CD8-positive, alpha-beta memory T cell (primary cell): ENCODE measurements at regions not wholly inside any gene's neighbourhood (a gene's known extent, or its start where the extent isn't known, plus 50 kb on each side); places are given as distances from the start of the nearest gene placed in this dataset.
A peak's percentile ranks its signal among the peaks of the same experiment; 100 is the strongest.

ENCODE experiments used
- CTCF ChIA-PET: fragments of 350-600 bp; sonication (Branson Sonifier 250); formaldehyde crosslinking; loops from one replicate; lab custom pipeline; 2021; ENCODE audit warnings: antibody characterized with exemption; lab: Charles Lee
- POLR2A ChIA-PET: fragments of 350-600 bp; sonication (Branson Sonifier 250); formaldehyde crosslinking; loops from one replicate; lab custom pipeline; 2021; ENCODE audit warnings: antibody characterized with exemption; lab: Charles Lee
- DNase-seq, 5 donors: peaks; one replicate each; pipeline versions ENCODE4 v3.0.0 to v3.0.0-alpha.2; 2020 to 2022; ENCODE audit warnings: mixed read lengths in 1 of 5
- H3K27ac ChIP-seq: one replicate; pipeline ENCODE4 v1.7.0; 2013; ENCODE audit warnings: low read depth, mild to moderate bottlenecking, low read length, moderate library complexity
- H3K27me3 ChIP-seq: 2 replicates; pipeline ENCODE4 v1.7.0; 2013; ENCODE audit warnings: low read length, mild to moderate bottlenecking; ENCODE audit not compliant: insufficient read depth, poor library complexity, severe bottlenecking
- H3K36me3 ChIP-seq: 2 replicates; pipeline ENCODE4 v1.7.0; 2013; ENCODE audit warnings: mild to moderate bottlenecking, low read length, moderate library complexity; ENCODE audit not compliant: insufficient read depth
- H3K4me1 ChIP-seq: 2 replicates; pipeline ENCODE4 v1.7.0; 2013; ENCODE audit warnings: mild to moderate bottlenecking, low read length, moderate library complexity; ENCODE audit not compliant: insufficient read depth
- H3K4me3 ChIP-seq: 2 replicates; pipeline ENCODE4 v1.7.0; 2013; ENCODE audit warnings: mild to moderate bottlenecking, low read length
- H3K9me3 ChIP-seq: 2 replicates; pipeline ENCODE4 v1.7.0; 2013; ENCODE audit warnings: mild to moderate bottlenecking, low read length
- H3K27ac Mint-ChIP-seq, 8 donors: one replicate each; pipeline ENCODE4 v1.8.0; 2020 to 2021; ENCODE audit warnings: mixed read lengths in 8 of 8, mild to moderate bottlenecking in 6 of 8, inconsistent platforms in 3 of 8, moderate library complexity in 3 of 8
- H3K27me3 Mint-ChIP-seq, 2 donors: one replicate each; pipeline ENCODE4 v1.8.0; 2020 to 2021; ENCODE audit warnings: mixed read lengths in 2 of 2, mild to moderate bottlenecking in 1 of 2, moderate library complexity in 1 of 2
- H3K36me3 Mint-ChIP-seq, 3 donors: one replicate each; pipeline ENCODE4 v1.8.0; 2020 to 2021; ENCODE audit warnings: mixed read lengths in 3 of 3, inconsistent platforms in 1 of 3, mild to moderate bottlenecking in 1 of 3
- H3K4me1 Mint-ChIP-seq, 3 donors: one replicate each; pipeline ENCODE4 v1.8.0; 2020 to 2021; ENCODE audit warnings: mixed read lengths in 3 of 3, inconsistent platforms in 1 of 3, mild to moderate bottlenecking in 1 of 3
- H3K4me3 Mint-ChIP-seq, 7 donors: one replicate each; pipeline ENCODE4 v1.8.0; 2020 to 2021; ENCODE audit warnings: mixed read lengths in 7 of 7, mild to moderate bottlenecking in 6 of 7, moderate library complexity in 4 of 7, inconsistent platforms in 2 of 7
- H3K9me3 Mint-ChIP-seq, 5 donors: one replicate each; pipeline ENCODE4 v1.8.0; 2020 to 2022; ENCODE audit warnings: mixed read lengths in 5 of 5, mild to moderate bottlenecking in 3 of 5, moderate library complexity in 2 of 5, inconsistent platforms in 1 of 5

DNA sequence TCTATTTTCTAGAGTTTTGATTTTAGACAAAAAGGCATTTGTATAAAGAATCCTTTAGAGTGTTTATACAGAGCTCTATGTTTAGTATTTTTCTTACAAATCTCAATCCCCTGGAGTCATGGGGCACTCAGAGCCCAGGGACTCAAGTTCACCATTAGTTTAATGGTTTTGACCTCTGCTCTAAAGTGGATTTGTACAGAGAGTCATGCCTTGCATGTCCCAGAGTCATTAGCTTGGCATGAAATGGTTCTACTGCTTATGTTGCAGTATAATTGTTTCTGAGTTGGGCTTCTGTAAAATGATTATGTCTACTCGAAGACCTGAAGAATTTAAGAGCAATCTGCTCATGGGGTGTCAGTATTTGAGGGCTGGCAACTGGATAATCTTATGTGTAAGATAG lies 406.2 kb downstream of the DLEU7 start:
- Histone ChIP-seq H3K27me3 (no peaks in the 10 kb centered on the region), H3K4me1 (no peaks in the 10 kb centered on the region), H3K4me3 (no peak overlapping the region), H3K27ac (no peak overlapping the region), H3K36me3 (no peaks in the 10 kb centered on the region), H3K9me3 (no peaks in the 10 kb centered on the region)
- no peak for DNase-seq
- Mint-ChIP-seq H3K4me1 (no peaks in the 10 kb centered on the region), H3K9me3 (no peaks in the 10 kb centered on the region), H3K27me3 (no peaks in the 10 kb centered on the region), H3K27ac (no peak overlapping the region), H3K36me3 (peaks cover 0 to 14% (median 0%) of the 10 kb centered on the region in 3 donors), H3K4me3 (no peak overlapping the region)
- CTCF ChIA-PET, result no interaction called here
- POLR2A ChIA-PET, result no interaction called here

DNA sequence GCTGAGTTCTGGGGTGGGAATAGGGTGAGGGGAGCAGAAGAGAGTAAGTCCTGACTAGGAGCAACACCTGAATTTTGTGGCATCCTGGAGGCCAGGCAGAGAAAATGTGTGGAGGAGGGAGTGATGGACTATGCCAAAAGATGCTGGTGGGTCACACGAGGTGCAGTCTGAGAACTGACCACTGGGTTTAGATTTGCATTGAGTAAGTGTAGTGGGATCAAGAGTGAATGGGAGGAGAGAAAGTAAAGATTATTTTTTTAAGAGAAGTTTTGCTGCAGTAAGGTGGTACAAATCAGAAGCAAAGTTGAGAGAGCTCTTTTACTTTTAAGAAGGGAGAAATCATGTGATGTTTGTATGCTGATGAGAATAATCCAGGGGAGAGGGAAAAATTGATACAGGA lies 405.1 kb downstream of the DLEU7 start:
- Mint-ChIP-seq H3K27me3 (no peaks in the 10 kb centered on the region), H3K4me1 (peaks cover 4 to 9% (median 6%) of the 10 kb centered on the region in 3 donors), H3K27ac (no peak overlapping the region), H3K9me3 (no peaks in the 10 kb centered on the region), H3K36me3 (peaks cover 0 to 13% (median 0%) of the 10 kb centered on the region in 3 donors), H3K4me3 (no peak overlapping the region)
- H3K4me3 ChIP-seq, result no peak overlapping the region
- no peak for DNase-seq
- CTCF ChIA-PET, result no interaction called here
- H3K36me3 ChIP-seq, result no peaks in the 10 kb centered on the region
- H3K27me3 ChIP-seq, result no peaks in the 10 kb centered on the region
- H3K4me1 ChIP-seq, result no peaks in the 10 kb centered on the region
- H3K27ac ChIP-seq, result no peak overlapping the region
- H3K9me3 ChIP-seq, result no peaks in the 10 kb centered on the region
- POLR2A ChIA-PET, result no interaction called here

DNA sequence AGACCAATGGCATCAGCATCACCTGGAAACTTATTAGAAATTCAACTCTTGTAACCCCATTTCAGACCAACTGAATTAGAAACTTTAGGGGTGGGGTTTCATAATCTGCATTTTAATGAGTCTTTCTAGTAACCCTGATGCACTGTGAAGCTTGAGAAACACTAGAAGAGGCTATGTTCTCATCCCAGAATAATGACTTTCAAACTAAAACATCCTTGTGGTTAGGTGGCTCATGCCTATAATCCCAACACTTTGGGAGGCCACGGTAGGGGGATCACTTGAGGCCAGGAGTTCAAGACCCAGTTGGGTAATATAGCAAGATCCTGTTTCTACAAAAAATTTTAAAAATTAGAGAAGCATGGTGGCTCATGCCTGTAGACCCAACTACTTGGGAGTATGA lies 402.4 kb downstream of the DLEU7 start:
- H3K4me1 ChIP-seq, result no peaks in the 10 kb centered on the region
- Mint-ChIP-seq H3K27me3 (no peaks in the 10 kb centered on the region), H3K9me3 (no peaks in the 10 kb centered on the region), H3K36me3 (peaks cover 0 to 3% (median 0%) of the 10 kb centered on the region in 3 donors), H3K4me1 (peaks cover 4 to 12% (median 6%) of the 10 kb centered on the region in 3 donors), H3K4me3 (no peak overlapping the region), H3K27ac (no peak overlapping the region)
- ChIA-PET POLR2A (interaction anchor here (0.5 kb wide), 1 partner anchor 19 kb away, joined by 3 read pairs; no protein-coding TSS in a partner anchor), CTCF (no interaction called here)
- no peaks in the 10 kb centered on the region for H3K9me3 ChIP-seq
- H3K36me3 ChIP-seq, result no peaks in the 10 kb centered on the region
- no peak overlapping the region for H3K4me3 ChIP-seq
- DNase-seq, result no peak
- H3K27me3 ChIP-seq, result no peaks in the 10 kb centered on the region
- H3K27ac ChIP-seq, result no peak overlapping the region

DNA sequence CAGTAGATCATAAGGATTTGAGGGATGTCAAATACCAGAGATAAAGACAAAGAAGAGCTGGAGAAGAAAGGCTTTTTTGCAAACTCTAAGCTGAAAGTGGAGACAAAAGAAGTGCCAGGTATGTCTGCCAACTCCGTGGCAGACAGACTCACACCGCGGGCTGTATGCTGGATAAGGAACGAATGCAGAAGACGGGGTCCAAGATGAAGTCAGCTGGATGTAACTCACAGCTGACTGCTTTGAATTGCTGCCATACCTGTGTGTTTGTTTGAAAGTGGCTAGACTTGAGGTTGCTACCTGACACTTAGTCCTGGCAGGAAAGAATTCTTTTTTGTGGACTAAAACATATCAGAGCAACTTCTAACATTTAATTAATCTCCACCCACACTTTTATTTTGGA lies 398.8 kb downstream of the DLEU7 start:
- no peak overlapping the region for H3K4me3 ChIP-seq
- no peak overlapping the region for H3K27ac ChIP-seq
- H3K36me3 ChIP-seq, result no peaks in the 10 kb centered on the region
- H3K27me3 Mint-ChIP-seq, result peaks cover 0 to 4% of the 10 kb centered on the region in 2 donors
- POLR2A ChIA-PET, result no interaction called here
- no peak overlapping the region for H3K4me3 Mint-ChIP-seq
- peaks cover 4 to 12% (median 6%) of the 10 kb centered on the region in 3 donors for H3K4me1 Mint-ChIP-seq
- no peaks in the 10 kb centered on the region for H3K4me1 ChIP-seq
- H3K27me3 ChIP-seq, result no peaks in the 10 kb centered on the region
- no peaks in the 10 kb centered on the region for H3K9me3 ChIP-seq
- no peaks in the 10 kb centered on the region for H3K9me3 Mint-ChIP-seq
- no peak for DNase-seq
- CTCF ChIA-PET, result interaction anchor here (0.8 kb wide), 1 partner anchor 9 kb away, joined by 3 read pairs; no protein-coding TSS in a partner anchor
- H3K27ac Mint-ChIP-seq, result peak overlapping the region in 1 of 8 donors; percentile 79
- peaks cover 0 to 3% (median 0%) of the 10 kb centered on the region in 3 donors for H3K36me3 Mint-ChIP-seq

DNA sequence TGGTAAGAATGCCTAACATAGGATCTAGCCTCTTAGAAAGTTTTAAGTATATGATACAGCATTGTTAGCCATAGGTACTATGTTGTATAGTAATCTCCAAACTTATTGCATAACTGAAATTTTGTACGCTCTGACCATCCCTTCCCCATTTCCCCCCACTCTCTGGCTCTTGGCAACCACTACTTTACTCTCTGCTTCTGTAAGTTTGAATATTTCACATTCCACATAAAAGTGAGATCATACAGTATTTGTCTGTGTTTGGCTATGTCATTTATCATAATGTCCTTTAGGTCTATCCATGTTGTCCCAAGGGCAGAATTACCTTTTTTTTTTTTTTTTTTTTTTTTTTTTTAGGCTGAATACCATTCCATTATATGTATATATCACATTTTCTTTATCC lies 396.9 kb downstream of the DLEU7 start:
- no peaks in the 10 kb centered on the region for H3K27me3 ChIP-seq
- CTCF ChIA-PET, result no interaction called here
- no peak overlapping the region for H3K4me3 ChIP-seq
- H3K36me3 ChIP-seq, result no peaks in the 10 kb centered on the region
- H3K9me3 ChIP-seq, result no peaks in the 10 kb centered on the region
- Mint-ChIP-seq H3K36me3 (peaks cover 0 to 3% (median 0%) of the 10 kb centered on the region in 3 donors), H3K4me3 (no peak overlapping the region), H3K27me3 (peaks cover 0 to 4% of the 10 kb centered on the region in 2 donors), H3K4me1 (peaks cover 9 to 23% (median 15%) of the 10 kb centered on the region in 3 donors), H3K9me3 (no peaks in the 10 kb centered on the region), H3K27ac (no peak overlapping the region)
- H3K27ac ChIP-seq, result no peak overlapping the region
- DNase-seq, result no peak
- no peaks in the 10 kb centered on the region for H3K4me1 ChIP-seq
- POLR2A ChIA-PET, result no interaction called here

DNA sequence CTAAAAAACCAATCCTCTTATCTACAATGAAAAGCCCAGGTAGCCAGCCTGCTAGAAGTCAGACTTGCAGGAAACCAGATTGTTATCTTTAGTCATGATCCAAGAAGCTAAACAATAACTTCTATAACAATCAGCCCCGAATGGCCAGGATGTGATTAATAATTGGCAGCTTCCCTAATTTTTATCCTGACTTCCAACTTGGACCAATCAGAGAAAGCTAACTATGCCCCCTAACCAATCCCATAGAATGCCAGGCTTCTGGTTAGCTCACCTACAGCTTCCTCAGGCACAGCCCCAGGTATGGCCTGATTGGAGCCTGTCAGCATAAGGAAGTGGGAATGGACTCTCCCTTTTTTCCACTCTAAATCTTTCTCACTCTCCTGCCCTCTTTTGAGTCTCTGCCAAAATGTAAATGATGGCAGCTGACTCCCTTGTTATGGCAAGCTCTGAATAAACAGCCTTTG lies 394.9 kb downstream of the DLEU7 start:
- no peak overlapping the region for H3K4me3 Mint-ChIP-seq
- Histone ChIP-seq H3K36me3 (no peaks in the 10 kb centered on the region), H3K27me3 (no peaks in the 10 kb centered on the region), H3K27ac (no peak overlapping the region), H3K4me1 (no peaks in the 10 kb centered on the region), H3K4me3 (no peak overlapping the region), H3K9me3 (no peaks in the 10 kb centered on the region)
- no peak overlapping the region for H3K27ac Mint-ChIP-seq
- POLR2A ChIA-PET, result no interaction called here
- DNase-seq, result no peak
- H3K36me3 Mint-ChIP-seq, result peaks cover 0 to 3% (median 0%) of the 10 kb centered on the region in 3 donors
- peaks cover 0 to 4% of the 10 kb centered on the region in 2 donors for H3K27me3 Mint-ChIP-seq
- H3K9me3 Mint-ChIP-seq, result no peaks in the 10 kb centered on the region
- H3K4me1 Mint-ChIP-seq, result peaks cover 6 to 17% (median 10%) of the 10 kb centered on the region in 3 donors
- CTCF ChIA-PET, result no interaction called here

DNA sequence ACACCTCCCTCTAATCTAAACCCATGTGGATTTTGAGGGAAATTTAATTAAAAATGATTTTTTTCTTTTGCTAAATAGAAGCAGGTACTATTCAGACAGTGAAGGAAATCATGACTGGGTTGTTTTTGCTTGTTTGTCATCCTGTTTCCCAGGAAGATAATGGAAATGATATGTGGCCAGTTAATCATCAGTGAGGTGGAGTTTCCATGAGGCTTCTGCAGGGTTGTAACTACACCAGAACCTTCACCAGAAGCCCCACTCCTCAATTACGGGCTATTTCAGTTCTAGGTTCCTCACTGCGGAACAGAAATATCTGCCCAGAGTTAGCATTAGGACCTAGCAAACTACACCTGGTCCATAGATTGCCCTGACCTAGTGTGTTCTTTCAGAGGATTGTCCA lies 394.0 kb downstream of the DLEU7 start:
- no peaks in the 10 kb centered on the region for H3K4me1 ChIP-seq
- H3K4me1 Mint-ChIP-seq, result peaks cover 6 to 17% (median 10%) of the 10 kb centered on the region in 3 donors
- H3K9me3 Mint-ChIP-seq, result no peaks in the 10 kb centered on the region
- H3K9me3 ChIP-seq, result no peaks in the 10 kb centered on the region
- DNase-seq, result no peak
- no peaks in the 10 kb centered on the region for H3K27me3 ChIP-seq
- ChIA-PET CTCF (no interaction called here), POLR2A (no interaction called here)
- no peak overlapping the region for H3K4me3 Mint-ChIP-seq
- H3K4me3 ChIP-seq, result no peak overlapping the region
- H3K36me3 Mint-ChIP-seq, result peaks cover 0 to 3% (median 0%) of the 10 kb centered on the region in 3 donors
- peaks cover 0 to 4% of the 10 kb centered on the region in 2 donors for H3K27me3 Mint-ChIP-seq
- no peaks in the 10 kb centered on the region for H3K36me3 ChIP-seq
- H3K27ac ChIP-seq, result no peak overlapping the region
- no peak overlapping the region for H3K27ac Mint-ChIP-seq

DNA sequence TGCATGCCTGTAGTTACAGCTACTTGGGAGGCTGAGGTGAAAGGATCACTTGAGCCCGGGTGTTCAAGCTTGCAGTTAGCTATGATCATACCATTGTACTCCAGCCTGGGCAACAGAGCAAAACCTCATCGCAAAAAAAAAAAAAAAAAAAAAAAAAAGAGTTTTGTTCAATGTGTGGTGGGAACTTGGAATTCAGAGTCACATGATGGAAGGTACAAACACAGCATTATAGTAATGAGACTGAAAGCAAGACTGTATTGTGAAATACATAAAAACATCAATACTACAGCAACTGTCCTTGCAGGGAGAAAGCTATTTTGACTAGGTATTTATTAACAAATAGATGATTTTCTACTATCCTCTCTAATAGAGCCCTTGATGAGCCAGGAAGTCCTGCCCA lies 393.2 kb downstream of the DLEU7 start:
- Mint-ChIP-seq H3K4me3 (no peak overlapping the region), H3K27ac (no peak overlapping the region), H3K27me3 (peaks cover 0 to 4% of the 10 kb centered on the region in 2 donors), H3K9me3 (no peaks in the 10 kb centered on the region), H3K4me1 (peaks cover 6 to 17% (median 10%) of the 10 kb centered on the region in 3 donors), H3K36me3 (peaks cover 0 to 3% (median 0%) of the 10 kb centered on the region in 3 donors)
- H3K27ac ChIP-seq, result no peak overlapping the region
- H3K36me3 ChIP-seq, result no peaks in the 10 kb centered on the region
- H3K4me1 ChIP-seq, result no peaks in the 10 kb centered on the region
- H3K4me3 ChIP-seq, result no peak overlapping the region
- POLR2A ChIA-PET, result no interaction called here
- H3K9me3 ChIP-seq, result no peaks in the 10 kb centered on the region
- no peak for DNase-seq
- CTCF ChIA-PET, result no interaction called here
- H3K27me3 ChIP-seq, result no peaks in the 10 kb centered on the region
